GF-D8 (cell line): ENCODE measurements at regions not wholly inside any gene's neighbourhood (a gene's known extent, or its start where the extent isn't known, plus 50 kb on each side); places are given as distances from the start of the nearest gene placed in this dataset.

ENCODE experiments used
- DNase-seq: peaks from one replicate; lab custom pipeline; 2025; lab: John Stamatoyannopoulos, UW

DNA sequence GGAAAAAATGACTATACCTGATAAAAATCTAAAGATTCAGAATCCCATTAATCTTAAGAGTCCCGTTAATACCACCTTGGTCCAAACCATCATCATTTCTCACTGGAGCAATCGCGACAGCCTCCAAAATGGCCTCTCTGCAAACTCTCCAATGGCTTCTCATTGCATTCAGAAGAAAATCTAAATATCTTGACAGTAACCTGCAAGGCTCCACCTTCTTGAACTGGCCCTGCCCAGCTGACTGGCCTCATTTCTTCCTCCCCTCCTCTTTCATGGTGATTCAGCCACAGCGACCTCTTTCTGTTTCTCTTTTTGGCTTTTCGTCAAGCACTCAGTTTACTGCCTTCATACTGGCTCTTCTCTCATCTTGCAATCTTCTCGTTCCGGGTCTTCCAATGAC lies 56.2 kb upstream of the GPRIN3 start:
- DNase-seq: no peak

DNA sequence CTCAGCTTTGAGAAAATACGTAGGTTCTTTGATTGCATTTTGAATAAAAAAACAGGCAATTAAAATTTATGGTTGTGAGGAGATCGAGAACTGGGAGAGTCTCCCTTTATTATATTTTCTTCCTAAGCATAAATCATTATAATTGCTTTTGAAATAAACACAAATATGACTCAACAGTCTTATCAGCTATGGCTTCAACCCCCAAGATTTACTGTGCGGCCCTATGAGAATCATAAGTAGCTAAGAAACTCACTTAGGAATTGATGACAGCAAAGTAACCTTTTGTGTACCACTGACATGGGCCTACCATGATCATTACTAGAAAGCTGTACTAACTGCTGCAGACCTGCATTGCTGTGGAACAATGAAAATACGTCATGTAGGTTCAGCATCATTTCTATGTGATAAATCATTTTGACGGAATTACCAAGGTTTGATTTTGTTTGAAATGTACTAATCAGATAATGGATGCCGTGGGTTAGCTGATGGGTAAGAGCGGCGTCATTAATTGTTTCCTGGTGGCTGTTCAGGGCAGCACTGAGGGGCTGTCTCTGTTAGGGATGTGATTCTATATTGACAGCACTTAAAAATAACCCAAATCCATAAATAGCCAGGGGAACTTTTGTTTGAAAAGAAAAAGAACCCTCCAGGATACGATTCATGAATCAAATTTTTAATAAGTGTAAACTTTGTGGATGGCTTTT lies 51.5 kb upstream of the GPRIN3 start:
- no peak for DNase-seq

DNA sequence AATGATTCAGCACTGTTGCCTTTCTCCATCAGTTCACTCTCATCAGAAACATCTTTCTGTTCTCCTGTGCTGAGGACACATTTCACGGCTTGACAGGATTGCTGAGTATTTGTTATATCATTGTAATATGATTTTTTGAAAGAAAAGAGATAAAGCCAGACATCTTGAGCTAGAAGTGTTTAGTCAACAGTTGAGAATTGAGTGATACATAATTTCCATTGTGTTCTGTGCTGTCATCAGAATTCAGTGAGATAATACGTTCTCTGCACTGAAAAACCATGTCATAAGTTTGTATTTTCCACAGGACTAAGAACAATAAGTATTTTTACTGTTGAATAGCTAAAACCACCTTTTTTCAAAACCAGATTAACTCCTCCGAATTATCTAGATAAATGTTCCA lies 50.2 kb upstream of the GPRIN3 start:
- DNase-seq: no peak
